ENCODE measurements at regions not wholly inside any gene's neighbourhood (a gene's known extent, or its start where the extent isn't known, plus 50 kb on each side); places are given as distances from the start of the nearest gene placed in this dataset.
"Not testable (repeated sequence)": the region's sequence is repeated elsewhere in the genome, so short reads cannot be mapped to it uniquely, and the experiment has no call there.

DNA sequence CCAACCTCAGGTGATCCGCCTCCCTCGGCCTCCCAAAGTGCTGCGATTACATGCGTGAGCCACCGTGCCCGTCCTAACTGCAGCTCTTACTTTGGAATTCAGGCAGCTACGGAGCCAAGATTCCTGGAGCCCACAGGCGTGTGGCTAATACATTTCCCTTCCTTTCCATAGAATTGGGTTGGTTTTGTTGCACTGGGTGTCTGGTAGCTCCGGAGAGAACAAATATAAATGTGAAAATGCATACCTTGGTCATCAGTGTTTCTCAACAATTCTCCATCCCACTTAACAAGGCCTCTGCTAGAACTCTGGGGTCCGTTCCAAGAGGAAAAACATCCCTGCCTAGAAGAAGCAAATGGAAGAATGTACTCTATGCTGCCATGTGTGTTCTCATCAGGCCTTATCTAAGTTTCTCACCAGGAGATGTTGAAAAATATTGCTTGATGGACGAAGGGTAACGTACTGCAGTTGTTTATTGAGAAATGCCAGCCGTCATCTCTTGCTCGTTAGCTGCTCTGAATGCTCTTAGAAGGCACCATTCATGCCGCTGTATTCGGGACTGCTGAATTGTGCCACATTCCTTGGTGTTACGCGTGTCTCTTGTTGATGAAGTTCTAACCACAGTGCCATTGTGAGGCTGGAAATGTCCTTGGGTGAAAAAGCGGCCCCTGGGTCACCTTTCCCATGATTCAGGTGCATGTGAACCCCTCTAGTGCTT, 50.5 kb upstream of the CD99 start:
- FAIRE-seq (no peak), DNase-seq (ENCODE audit: low spot score) (no peak)

DNA sequence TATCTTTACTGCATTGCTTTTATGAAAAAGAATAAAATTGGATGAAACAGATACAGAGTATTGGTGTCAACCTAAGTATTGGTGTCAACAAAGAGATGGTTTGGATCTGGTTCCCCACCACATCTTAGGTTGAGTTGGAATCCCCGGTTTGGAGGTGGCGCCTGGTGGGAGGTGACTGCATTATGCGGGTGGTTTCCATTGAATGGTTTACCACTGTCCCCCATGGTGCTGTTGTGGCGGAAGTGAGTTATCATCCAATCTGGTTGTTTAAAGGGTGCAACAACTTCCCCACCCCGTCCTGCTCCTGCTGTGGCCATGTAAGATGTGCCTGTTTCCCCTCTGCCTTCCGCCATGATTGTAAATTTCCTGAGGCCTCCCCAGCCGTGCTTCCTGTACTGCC, 52.8 kb upstream of the CD99 start:
- FAIRE-seq, result no peak
- DNase-seq (ENCODE audit: low spot score), result no peak

GRCh38 chrX:2635342-2635741, 55.8 kb upstream of the CD99 start:
- no peak for FAIRE-seq
- no peak for DNase-seq (ENCODE audit: low spot score)

DNA sequence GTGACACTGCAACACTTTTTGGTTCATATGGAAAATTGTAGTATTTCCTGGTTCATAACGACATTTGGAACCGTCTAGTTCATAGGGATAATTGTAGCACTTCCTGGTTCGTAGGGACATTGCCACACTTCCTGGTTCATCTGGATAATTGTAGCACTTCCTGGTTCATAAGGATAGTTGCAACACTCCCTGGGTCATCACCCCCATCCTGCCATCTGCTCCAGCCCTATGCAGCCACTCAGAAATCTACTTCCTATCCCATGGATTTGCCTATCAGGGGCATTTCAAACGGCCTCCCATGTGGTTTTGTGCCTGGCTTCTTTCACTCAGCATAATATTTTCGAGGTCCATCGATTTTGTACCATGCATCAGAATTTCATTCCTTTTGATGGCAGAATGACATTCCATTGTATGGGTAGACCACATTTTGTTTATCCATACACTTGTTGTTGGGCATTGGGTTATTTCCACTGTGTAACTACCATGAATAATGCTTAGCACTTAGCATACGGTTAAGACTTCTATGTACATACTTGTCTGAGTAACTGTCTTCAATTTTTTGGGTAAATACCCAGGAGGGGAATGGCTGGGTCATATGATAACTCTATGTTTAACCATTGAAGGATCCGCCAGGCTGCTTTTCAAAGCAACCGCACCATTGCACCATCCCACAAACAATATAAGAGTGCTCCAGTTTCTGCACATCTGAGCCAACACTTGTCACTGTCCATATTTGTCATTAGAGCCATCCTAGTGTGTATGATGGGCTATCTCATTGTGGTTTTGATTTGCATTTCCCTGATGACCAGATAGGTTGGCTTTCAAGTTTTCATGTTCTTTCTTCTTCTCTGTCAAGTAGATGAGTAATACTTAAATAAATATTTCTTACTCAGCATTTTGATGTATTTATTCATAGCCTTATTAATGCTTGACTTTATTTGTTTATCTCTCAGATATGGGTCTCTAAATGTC, 58.3 kb upstream of the CD99 start:
- no peak for FAIRE-seq
- DNase-seq (ENCODE audit: low spot score), result no peak

GRCh38 chrX:2631743-2632532, 59.2 kb upstream of the CD99 start:
- FAIRE-seq (no peak), DNase-seq (ENCODE audit: low spot score) (no peak)

GRCh38 chrX:2630935-2631742, 60.0 kb upstream of the CD99 start:
- not testable (repeated sequence) for FAIRE-seq; DNase-seq (ENCODE audit: low spot score)

GRCh38 chrX:2630008-2630934, 60.8 kb upstream of the CD99 start:
- not testable (repeated sequence) for FAIRE-seq

DNA sequence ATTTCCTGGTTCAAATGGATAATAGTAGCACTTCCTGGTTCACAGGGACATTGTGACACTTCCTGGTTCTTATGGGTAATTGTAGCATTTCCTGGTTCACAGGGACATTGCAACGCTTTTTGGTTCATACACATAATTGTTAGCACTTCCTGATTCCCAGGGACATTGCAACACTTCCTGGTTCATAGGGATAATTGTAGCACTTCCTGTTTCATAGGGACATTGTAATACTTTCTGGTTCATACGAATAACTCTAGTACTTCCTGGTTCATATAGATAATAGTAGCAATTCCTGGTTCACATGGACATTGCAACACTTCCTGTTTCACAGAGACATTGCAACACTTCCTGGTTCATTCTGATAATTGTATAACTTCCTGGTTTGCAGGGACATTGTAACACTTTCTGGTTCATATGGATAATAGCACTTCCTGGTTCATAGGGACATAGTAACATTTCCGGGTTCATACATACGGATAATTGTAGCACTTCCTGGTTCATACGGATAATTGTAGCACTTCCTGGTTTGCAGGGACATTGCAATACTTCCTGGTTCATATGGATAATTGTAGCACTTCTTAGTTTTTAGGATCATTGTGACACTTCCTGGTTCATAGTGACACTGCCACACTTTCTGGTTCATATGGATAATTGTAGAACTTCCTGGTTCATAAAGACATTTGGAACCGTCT, 61.6 kb upstream of the CD99 start:
- FAIRE-seq (no peak), DNase-seq (ENCODE audit: low spot score) (no peak)

More at GRCh38 chrX:2630008-2630934, 60.8 kb upstream of the CD99 start:
- DNase-seq (ENCODE audit: low spot score), result not testable (repeated sequence)

- FAIRE-seq, result no peak
- DNase-seq (ENCODE audit: low spot score), result no peak
Observed at GRCh38 chrX:2628751-2629315, 62.3 kb upstream of the CD99 start.

GRCh38 chrX:2627272-2627867, 63.7 kb upstream of the CD99 start:
- peak; percentile 3 for DNase-seq (ENCODE audit: low spot score)

DNA sequence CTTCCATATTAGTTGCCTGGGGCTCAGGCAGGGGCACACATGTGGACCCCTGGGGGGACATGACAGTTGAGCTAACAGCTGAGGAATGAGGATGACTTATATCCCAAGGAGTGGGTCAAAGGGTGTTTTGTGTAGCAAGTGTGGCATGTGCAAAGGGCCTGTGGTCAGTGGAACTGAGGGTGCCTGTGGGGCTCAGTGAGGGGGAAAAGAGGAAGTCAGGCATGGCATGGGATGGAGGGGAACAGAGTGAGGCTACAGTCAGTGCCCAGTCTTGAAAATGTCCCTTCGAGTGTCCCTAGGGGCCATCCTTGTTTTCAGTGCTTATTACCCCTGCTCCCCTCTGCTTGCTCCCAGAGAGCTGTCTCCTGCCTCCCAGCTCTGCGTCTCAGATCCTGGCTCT, 64.3 kb upstream of the CD99 start:
- DNase-seq (ENCODE audit: low spot score), result no peak
- no peak for FAIRE-seq

More at GRCh38 chrX:2627272-2627867, 63.7 kb upstream of the CD99 start:
- no peak for FAIRE-seq

DNA sequence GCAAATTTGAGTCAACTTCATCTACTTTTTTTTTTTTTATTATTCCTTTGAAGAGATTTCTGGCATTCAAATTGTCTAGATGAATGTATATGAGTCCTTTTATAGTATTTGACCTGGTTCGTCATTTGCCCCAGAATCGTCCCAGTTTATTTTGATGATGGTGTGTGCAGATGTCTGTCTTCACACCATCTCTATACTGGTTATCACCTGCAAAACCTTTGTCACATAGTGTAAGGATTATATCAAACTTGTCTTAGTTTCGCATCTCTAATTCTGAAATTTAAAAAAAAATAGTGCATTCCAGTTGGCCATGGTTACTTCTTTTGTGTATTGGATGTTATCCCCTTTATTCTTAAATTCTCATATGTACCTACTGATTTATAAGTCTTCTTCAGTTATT, 70.5 kb upstream of the CD99 start:
- FAIRE-seq, result no peak
- no peak for DNase-seq (ENCODE audit: low spot score)

- FAIRE-seq, result no peak
- no peak for DNase-seq (ENCODE audit: low spot score)
Observed at GRCh38 chrX:2618516-2618915, 72.6 kb upstream of the CD99 start.

- FAIRE-seq, result no peak
- peak; percentile 1 for DNase-seq (ENCODE audit: low spot score)
Observed at GRCh38 chrX:2614911-2615310, 76.2 kb upstream of the CD99 start.

GRCh38 chrX:2610246-2611170, 80.6 kb upstream of the CD99 start:
- DNase-seq (ENCODE audit: low spot score), result no peak
- no peak for FAIRE-seq

- FAIRE-seq, result no peak
- peak; percentile 2 for DNase-seq (ENCODE audit: low spot score)
Observed at GRCh38 chrX:2609431-2610238, 81.5 kb upstream of the CD99 start.

Data from urothelium cell line (cell line).